ENCODE measurements at regions not wholly inside any gene's neighbourhood (a gene's known extent, or its start where the extent isn't known, plus 50 kb on each side); places are given as distances from the start of the nearest gene placed in this dataset.

DNA sequence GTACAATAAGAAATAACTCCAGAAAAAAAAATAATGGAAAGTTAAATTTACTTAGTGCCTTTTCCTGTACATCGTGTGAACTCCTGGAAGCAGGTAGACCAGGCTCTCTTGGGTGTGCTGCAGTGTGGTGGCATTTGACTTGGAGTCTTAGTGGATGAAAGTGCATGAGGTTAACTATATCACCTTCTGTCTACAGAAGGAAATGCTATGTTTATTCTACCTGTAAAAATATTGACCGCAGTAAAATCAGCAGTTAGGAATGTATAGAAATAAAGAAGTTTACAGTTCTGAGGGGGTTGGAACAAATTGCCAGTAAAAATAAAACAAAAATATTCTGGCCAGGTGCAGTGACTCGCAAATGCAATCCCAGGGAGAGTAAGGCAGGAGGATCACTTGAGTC is 722.1 kb downstream of the LIG4 start:
- Histone ChIP-seq H3K36me3 (ENCODE audit: control insufficient read depth, insufficient read depth, low read length) (no peaks in the 10 kb centered on the region), H3K27ac (ENCODE audit: low read depth, low read length) (no peak overlapping the region), H3K4me3 (ENCODE audit: low read length) (no peak overlapping the region), H3K9me3 (ENCODE audit: control insufficient read depth, low read length) (peaks cover 15% of the 10 kb centered on the region), H3K4me1 (ENCODE audit: control insufficient read depth, insufficient read depth, low read length) (no peaks in the 10 kb centered on the region), H3K27me3 (ENCODE audit: control insufficient read depth, insufficient read depth, low read length, poor library complexity, severe bottlenecking) (no peaks in the 10 kb centered on the region), H3K9ac (ENCODE audit: extremely low read depth, low read length, poor library complexity, severe bottlenecking) (no peak overlapping the region)
- H3K4me3 Mint-ChIP-seq: no peak overlapping the region
- DNase-seq: no peak
- 97 to 100% methylated on average over 2 to 3 of the region's 3 CpGs for WGBS, 2 experiments (ENCODE audit: insufficient coverage in 1 of 2, insufficient read length in 1 of 2)
- peaks cover 20% of the 10 kb centered on the region for H3K9me3 Mint-ChIP-seq
- peak overlapping the region; percentile 29 for H3K27ac Mint-ChIP-seq
- H3K36me3 Mint-ChIP-seq (ENCODE audit: low read depth): no peaks in the 10 kb centered on the region
- H3K27me3 Mint-ChIP-seq (ENCODE audit: insufficient read depth): no peaks in the 10 kb centered on the region
- TF ChIP-seq, protein P1, sequence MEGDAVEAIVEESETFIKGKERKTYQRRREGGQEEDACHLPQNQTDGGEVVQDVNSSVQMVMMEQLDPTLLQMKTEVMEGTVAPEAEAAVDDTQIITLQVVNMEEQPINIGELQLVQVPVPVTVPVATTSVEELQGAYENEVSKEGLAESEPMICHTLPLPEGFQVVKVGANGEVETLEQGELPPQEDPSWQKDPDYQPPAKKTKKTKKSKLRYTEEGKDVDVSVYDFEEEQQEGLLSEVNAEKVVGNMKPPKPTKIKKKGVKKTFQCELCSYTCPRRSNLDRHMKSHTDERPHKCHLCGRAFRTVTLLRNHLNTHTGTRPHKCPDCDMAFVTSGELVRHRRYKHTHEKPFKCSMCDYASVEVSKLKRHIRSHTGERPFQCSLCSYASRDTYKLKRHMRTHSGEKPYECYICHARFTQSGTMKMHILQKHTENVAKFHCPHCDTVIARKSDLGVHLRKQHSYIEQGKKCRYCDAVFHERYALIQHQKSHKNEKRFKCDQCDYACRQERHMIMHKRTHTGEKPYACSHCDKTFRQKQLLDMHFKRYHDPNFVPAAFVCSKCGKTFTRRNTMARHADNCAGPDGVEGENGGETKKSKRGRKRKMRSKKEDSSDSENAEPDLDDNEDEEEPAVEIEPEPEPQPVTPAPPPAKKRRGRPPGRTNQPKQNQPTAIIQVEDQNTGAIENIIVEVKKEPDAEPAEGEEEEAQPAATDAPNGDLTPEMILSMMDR (conservative IDR thresholded peaks at IDR 0.05): no peak
- no peaks in the 10 kb centered on the region for H3K4me1 Mint-ChIP-seq

DNA sequence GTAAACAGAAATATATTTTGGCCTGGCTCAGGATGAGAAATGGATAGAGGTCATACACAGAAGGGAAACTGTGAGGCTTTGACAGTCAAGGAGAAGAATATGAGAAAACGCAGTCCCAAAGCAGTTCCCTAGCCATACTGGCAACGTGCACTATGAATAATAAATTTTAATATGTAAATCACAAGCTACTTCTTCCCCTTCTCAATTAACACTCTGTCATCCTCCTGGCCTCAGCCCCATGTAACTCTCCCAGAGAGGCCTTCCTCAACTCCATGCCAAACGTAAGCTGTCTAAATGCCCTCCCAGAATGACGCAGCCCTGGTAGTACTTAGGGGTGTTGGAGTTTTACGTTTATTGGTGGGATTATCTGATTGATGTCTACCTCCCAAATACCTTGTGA is 732.6 kb downstream of the LIG4 start:
- 92 to 95% methylated on average over 2 to 5 of the region's 5 CpGs for WGBS, 2 experiments (ENCODE audit: insufficient coverage in 1 of 2, insufficient read length in 1 of 2)
- Histone ChIP-seq H3K9me3 (ENCODE audit: control insufficient read depth, low read length) (no peaks in the 10 kb centered on the region), H3K9ac (ENCODE audit: extremely low read depth, low read length, poor library complexity, severe bottlenecking) (no peak overlapping the region), H3K36me3 (ENCODE audit: control insufficient read depth, insufficient read depth, low read length) (no peaks in the 10 kb centered on the region), H3K4me3 (ENCODE audit: low read length) (no peak overlapping the region), H3K27ac (ENCODE audit: low read depth, low read length) (no peak overlapping the region), H3K4me1 (ENCODE audit: control insufficient read depth, insufficient read depth, low read length) (no peaks in the 10 kb centered on the region), H3K27me3 (ENCODE audit: control insufficient read depth, insufficient read depth, low read length, poor library complexity, severe bottlenecking) (peaks cover 10% of the 10 kb centered on the region)
- no peak overlapping the region for H3K27ac Mint-ChIP-seq
- peaks cover 17% of the 10 kb centered on the region for H3K4me1 Mint-ChIP-seq
- peaks cover 10% of the 10 kb centered on the region for H3K27me3 Mint-ChIP-seq (ENCODE audit: insufficient read depth)
- no peaks in the 10 kb centered on the region for H3K9me3 Mint-ChIP-seq
- no peaks in the 10 kb centered on the region for H3K36me3 Mint-ChIP-seq (ENCODE audit: low read depth)
- TF ChIP-seq, protein P1 (conservative IDR thresholded peaks at IDR 0.05): no peak
- DNase-seq: no peak
- no peak overlapping the region for H3K4me3 Mint-ChIP-seq

DNA sequence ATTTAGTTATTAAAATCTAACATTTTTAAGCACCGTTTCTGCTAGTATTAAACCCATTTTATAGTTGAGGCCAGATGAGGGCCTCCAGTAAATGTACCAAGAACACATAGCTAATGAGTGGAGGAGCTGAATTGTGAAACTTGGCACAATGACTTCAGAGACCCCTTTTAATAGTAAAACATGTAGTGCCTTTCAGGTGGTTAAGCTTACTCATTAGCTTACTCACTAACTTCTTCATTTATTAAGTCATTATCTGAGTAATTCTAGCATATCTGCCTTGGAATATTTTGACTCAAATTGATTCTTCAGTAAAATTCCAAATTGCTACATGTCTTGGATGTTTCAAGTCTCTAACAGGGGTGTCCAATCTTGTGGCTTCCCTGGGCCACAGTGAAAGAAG is 735.2 kb downstream of the LIG4 start:
- Histone ChIP-seq H3K4me1 (ENCODE audit: control insufficient read depth, insufficient read depth, low read length) (no peaks in the 10 kb centered on the region), H3K4me3 (ENCODE audit: low read length) (no peak overlapping the region), H3K9ac (ENCODE audit: extremely low read depth, low read length, poor library complexity, severe bottlenecking) (no peak overlapping the region), H3K9me3 (ENCODE audit: control insufficient read depth, low read length) (no peaks in the 10 kb centered on the region), H3K27ac (ENCODE audit: low read depth, low read length) (no peak overlapping the region), H3K27me3 (ENCODE audit: control insufficient read depth, insufficient read depth, low read length, poor library complexity, severe bottlenecking) (peaks cover 22% of the 10 kb centered on the region), H3K36me3 (ENCODE audit: control insufficient read depth, insufficient read depth, low read length) (no peaks in the 10 kb centered on the region)
- no peaks in the 10 kb centered on the region for H3K36me3 Mint-ChIP-seq (ENCODE audit: low read depth)
- H3K4me1 Mint-ChIP-seq: peaks cover 23% of the 10 kb centered on the region
- H3K27ac Mint-ChIP-seq: no peak overlapping the region
- DNase-seq: no peak
- TF ChIP-seq, protein P1 (conservative IDR thresholded peaks at IDR 0.05): no peak
- WGBS, 2 experiments (ENCODE audit: insufficient coverage in 1 of 2, insufficient read length in 1 of 2): 100% methylated on average over 1 of the region's 1 CpG; no CpG with 5 or more reads in 1 of the 2 experiments
- no peaks in the 10 kb centered on the region for H3K9me3 Mint-ChIP-seq
- peaks cover 20% of the 10 kb centered on the region for H3K27me3 Mint-ChIP-seq (ENCODE audit: insufficient read depth)
- H3K4me3 Mint-ChIP-seq: no peak overlapping the region
